ENCODE measurements at regions not wholly inside any gene's neighbourhood (a gene's known extent, or its start where the extent isn't known, plus 50 kb on each side); places are given as distances from the start of the nearest gene placed in this dataset.

DNA sequence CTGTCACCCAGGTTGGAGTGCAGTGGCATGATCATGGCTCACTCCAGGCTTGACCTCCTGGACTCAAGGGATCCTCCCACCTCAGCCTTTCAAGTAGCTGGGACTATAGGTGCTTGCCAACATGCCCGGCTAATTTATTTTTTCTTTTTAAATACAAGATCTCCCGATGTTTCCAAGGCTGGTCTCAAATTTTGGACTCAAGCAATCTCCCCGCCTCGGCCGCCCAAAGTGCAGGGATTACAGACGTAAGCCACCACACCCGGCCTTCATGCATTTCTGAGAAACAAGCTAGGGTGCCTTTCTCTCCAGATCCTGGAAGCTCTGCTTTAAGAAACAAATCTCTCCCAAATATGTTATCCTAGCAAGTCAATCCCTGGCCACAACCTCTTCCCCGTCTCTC is 234.1 kb downstream of the FBXO15 start:
- DNase-seq, result no peak

DNA sequence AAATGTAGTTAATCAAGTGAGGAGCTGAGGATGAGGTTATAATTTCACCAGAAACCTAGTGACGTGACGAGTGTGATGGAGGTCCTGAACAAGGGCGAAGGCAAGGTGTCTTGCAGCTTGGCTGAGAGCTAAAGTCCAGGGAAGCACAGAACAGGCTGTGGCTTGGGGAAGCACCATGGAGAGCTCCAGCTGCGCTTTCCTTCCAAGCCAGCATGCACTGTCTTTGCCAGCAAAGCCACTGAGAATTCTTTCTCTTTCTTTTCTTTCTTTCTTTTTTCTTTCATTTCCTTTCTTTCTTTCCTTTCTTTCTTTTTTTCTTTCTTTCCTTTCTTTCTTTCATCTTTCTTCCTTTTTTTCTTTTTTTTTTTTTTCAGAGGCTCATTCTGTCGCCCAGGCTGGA is 239.3 kb downstream of the FBXO15 start:
- no peak for DNase-seq

DNA sequence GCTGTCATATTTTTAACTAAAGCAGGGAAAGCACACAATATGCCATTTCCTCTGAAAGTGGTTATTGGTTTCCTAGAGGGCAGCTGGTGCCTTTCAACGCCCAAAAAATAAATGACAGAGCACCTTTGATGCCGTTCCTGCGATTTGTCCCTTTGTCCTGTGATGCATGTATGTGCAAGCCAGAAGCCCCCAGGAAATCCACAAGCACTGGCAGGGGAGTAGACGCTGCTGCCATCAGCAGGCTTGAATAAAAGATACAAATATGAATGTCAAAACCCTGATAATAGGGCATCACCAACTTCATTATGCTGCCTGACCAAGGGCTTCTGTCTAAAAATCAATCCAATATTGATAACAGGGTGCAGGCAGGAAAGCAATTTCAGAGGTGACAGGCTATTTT is 246.1 kb downstream of the FBXO15 start:
- DNase-seq, result no peak

DNA sequence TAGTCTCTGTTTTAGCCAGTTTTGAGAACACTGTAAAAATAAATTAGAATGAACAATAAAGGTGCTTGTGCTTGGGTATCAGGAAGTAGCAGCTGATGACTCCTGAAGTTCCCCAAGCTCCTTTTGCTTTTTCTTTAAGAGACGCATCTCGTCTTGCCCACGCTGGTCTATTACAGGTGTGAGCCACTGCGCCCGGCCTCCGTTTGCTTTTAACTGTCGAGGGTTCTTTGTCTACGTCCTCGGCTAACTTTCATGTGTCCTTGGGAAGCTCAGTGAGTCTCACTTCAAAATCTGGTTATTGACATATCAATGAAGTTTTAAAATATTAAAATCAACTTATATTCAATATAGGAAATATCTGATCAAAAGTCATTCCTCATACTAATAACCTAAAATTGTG is 246.5 kb downstream of the FBXO15 start:
- no peak for DNase-seq

DNA sequence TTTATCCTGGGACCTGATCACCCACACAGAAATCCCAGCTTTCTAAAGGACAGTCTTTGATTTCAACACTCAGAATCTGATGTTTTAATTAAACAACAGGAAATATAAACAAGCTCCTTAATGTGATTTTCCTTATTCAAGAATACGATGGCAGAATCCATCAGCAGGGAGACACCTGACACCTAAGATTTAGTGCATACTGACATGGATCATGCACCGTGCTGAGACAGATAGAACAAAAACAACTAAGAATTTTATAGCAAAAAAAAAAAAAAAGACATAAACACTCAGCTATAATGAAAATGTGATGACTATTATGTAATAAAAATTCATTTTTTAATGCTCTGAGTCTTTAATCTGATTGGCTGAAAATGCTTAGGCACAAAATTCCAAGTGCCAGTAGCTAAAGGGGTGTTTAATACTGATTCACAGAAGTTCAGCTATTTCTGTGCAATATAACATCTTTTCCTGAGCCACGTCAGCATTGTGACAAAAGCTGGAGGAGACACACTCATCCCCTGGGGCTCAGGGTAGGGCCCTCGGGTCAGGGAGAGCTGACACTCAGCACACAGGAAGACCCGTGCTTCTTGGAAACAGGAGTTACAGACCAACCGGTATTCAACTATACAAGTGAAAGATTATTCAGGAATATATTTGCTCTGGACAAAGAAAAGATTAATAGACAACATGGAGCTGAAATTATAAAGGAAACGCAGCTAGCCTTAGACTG is 247.4 kb downstream of the FBXO15 start:
- no peak for DNase-seq

DNA sequence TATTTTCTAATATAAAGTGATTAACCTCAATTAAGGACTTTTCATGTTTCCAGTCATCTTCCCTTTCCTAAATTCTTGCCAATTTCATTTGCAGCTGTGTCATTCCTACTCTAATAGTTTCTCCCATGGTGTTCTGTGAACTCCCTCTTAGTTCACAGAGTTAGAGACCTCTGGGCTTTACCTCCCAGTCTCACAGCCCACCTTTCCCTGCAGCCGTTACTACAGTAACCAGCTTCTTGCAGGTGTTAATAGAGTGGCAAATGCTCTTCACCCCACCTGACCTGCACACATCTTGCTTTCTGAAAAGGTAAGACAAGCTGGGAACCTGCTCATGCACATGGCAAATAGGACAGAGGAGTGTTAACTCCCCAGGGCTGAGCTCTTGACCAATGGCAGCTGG is 250.1 kb downstream of the FBXO15 start:
- DNase-seq, result no peak

DNA sequence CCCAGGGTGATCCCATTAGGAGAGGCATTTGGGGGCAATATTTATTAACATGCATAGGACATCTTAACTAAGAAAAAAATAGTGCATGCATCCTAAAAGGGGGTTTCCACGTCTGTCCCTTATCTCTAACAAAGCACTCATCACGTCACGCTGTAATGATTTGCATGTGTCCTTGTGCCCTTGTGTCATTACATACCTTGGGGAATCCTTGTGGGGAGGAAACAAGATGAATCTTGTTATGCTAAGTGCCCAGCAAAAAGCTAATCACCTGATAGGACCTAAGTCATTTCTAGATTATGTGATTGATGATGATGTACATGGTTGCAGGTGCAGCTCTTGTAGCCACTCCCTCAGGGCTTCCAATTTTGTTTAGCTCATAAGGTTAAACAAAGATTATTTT is 250.9 kb downstream of the FBXO15 start:
- DNase-seq, result no peak

DNA sequence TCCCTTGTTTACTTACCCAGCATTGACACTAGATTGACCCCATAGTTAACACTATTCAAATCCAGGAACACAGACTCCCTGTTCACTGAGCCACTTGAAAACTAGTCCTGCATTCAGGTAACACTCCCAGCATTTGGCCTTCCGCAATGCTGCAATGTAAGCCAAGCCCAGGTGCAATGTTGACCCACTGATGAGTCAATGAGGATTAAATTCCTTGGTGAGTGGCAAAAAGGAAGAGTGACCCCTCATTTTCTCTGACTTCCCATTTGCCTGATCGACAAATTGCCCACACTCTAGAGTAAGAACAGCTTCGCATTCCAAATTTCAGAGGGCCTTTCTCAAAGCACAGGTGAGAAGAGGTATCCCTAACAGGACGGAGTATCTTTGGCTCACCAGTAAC is 251.9 kb downstream of the FBXO15 start:
- no peak for DNase-seq

DNA sequence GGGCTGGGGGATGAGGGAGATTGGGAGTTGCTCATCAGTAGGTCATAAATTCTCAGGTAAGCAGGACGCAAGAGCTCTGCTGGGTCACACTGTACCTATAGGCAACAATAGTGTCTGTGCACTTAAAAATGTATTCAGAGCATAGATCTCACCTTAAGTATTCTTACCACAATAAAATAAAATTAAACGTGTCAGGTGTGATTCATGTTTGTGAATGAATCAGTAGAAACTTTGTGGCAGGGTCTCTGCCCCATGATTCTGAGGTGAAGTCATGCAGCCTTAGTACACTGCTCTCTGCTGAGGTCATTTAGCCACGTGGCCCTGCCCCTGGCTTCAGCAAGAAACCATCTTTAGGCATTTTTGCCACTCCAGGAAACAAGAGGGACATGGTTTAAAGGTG is 253.8 kb downstream of the FBXO15 start:
- no peak for DNase-seq

DNA sequence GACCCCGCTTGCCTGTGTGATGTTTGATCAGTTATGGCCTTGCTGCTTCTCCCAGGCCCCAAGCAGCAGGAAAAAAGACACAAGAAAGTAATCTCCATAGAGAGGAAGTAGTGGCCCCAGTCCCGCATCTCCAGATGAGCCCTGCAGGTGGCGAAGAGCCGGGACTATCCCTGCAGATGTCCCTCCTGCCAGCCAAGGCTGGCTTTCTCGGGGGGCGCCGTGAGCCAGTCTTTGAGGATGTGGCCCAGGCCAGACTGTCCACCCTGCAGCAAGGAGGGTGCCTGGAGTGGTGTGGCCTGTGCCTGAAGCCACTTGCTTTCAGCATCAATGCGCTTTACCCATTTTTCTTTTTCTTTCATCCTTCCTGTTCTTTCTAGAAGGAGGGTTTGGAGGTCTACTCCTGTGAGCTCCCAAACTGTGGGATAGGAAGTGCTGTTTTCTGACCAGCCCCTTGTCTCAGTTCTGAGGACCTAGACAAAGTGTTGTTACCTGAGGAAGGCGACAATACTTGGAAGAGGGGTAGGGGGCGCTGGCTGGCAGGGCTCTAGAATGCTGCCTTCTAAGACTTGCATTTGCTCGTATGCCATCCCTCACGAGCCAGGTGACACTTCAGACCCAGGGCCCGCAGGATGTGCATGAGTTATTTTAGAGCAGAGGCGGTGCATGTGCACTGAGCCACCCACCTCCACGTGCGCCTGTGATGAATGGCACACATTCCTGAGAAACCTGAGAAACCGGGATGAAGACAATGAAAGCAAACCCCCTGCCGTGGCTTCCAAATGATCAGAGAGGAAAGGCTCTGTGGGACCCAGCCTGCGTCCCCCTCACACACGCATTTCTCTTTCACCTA is 255.8 kb downstream of the FBXO15 start:
- DNase-seq, result no peak

DNA sequence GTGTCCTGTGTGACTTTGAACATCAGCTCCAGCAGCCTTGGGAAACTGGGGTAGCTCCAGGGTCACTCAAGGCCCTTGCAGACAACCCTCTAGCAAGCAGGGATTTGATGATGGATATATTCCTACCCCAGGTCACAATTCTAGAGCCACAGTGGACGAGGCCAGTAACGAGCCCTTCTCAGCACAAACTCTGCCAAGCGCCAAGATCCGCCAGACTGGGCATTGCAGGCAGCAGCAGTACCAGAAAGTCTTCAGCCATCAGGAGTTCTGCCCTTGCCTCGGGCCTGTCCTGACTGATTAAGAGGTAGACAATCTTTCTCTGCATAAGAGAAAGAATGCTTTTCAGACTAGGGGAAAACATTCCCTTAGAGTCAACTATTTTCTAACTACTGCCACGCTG is 259.1 kb downstream of the FBXO15 start:
- DNase-seq, result no peak

DNA sequence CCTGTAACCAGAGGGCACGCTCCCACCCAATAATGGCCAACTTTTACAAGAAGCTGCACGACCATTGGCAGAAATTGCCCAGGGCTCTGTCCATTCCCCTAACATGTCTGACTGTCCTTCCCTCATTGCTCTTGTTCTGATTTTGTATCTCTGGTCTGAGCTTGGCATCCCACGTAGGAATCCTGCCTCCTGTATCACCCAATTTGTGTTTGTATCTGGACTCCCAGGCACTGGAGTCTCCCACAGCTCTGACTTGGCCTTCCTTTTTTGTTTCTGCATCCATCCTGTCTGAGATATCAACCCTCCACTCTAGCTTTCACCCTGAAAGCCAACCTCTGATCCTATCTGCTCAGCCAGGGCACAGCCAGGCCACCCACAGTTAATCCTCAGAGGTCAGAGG is 259.8 kb downstream of the FBXO15 start:
- no peak for DNase-seq

DNA sequence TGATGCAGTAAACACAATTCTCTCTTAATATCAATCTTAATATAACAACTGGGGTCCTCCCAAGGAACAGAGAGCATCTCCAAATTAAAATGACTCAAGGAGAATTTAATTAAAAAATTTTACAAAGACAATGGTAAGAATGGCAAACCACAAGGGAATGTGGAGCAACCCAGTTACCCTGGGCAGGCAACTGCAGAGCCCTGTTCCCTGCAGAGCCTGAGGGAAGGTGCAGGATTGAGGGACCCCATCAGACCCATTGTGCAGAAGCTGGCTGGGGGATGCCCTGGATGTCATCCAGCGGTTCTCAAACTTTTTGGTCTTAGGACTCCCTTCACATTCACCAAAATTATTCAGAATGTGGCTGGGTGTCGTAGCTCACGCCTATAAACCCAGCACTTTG is 262.8 kb downstream of the FBXO15 start:
- DNase-seq, result no peak

DNA sequence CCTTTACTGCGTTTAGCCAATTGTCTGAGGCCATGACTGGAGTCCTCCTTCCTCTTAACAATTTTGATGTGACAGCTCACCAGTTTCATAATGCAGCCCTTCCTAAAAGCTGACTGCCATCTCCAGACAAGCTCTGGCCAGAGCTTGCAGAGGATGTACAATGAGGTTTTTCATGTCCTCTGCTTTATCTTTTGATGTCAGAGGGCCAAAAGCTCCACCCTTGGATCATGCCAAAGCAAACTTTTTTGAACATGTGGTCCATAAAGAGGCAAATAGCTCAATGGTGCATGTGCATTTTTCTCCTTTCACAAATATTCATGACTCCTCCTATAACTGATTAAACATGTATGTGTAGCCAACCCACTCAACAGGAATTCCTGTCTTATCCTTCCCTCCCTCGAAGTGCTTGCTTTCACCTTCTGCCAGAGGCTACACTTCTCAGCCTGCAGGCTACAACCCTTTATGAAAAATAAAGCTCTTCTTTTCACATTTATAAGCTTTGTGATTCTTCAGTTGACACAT is 266.2 kb downstream of the FBXO15 start:
- DNase-seq, result no peak

DNA sequence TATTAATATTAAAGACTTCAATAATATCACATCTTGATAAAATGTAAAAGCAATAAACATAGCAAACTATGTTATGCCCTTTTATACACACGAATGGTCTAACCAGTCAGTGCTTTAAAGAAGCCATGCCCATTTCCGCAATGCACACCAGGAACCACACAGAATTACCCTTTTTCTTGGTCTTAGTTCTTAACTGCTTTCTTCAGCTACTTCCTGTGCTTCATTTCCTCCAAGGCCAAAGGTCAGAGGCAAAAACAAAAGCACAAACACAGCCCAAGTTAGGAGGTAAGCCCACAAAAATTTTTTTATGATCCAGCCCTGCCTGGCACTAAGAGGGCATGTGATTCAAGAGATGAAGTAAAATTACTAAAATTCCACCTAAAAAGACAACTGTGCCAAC is 267.2 kb downstream of the FBXO15 start:
- no peak for DNase-seq

DNA sequence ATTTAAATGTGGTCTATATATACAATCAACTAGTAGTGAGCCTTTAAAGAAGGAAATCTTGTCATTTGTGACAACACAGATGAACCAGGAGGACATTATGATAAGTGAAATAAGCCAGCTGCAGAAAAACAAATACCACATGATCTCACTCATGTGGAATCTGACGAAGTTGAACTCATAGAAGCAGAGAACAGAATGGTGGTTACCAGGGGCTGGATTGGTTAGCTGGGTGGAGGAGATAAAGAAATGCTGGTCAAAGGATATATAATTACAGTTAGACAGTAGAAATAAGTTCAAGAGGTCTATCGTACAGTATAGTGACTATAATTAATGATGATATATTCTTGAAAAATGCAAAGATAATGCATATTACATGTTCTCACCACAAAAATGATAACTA is 267.9 kb downstream of the FBXO15 start:
- DNase-seq, result no peak

DNA sequence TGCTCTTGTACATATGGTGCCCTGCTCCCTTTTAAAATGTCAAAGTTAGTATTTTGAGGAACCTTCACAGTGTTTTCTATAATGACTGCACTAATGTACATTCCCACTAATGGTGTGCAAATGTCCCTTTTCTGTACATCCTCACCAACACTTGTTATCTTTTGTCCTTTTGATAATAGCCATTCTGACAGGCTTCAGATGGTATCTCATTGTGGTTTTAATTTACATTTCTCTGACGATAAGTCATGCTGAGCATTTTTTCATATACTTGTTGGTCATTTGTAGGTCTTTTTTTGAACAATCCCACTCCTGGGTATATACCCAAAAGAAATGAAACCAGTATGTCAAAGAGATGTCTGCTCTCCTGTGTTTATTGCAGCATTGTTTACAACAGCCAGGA is 268.3 kb downstream of the FBXO15 start:
- no peak for DNase-seq

DNA sequence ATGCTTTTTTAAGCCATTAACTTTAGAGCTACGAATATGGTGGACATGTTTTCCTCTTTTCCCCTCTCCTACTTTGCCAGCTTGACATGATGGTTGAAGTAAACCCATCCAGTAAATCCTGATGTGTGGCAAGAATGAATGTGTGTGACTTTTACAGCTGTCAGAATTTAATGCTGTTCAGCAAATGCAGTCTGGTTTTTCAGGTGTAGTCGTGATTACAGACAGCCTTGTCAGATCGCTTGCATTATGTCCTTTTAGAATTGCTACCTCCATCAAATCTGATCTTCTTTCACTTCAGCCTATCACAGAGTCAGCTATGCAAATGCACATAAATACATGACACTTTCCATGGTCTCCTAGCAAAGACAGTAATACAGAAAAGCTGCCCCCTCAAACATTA is 278.5 kb downstream of the FBXO15 start:
- DNase-seq, result no peak

DNA sequence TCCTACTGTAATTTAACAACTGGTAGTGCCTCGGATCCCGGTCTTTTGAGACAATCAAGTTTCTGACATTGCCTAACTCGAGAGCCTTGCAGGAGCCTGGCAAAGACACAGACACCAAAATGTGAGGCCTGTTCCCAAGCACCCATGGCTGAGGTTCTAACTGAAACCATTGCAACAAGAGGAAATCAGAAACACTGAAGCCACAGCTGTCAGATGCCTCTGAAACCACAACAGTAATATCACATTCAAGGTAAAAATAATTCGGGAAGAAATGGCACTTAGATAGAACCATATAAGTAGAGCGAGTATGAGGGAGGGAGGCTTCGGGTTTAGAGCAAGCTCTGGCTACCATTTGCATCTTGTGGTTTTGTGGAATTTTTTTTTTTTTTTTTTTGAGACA is 285.9 kb downstream of the FBXO15 start:
- no peak for DNase-seq

DNA sequence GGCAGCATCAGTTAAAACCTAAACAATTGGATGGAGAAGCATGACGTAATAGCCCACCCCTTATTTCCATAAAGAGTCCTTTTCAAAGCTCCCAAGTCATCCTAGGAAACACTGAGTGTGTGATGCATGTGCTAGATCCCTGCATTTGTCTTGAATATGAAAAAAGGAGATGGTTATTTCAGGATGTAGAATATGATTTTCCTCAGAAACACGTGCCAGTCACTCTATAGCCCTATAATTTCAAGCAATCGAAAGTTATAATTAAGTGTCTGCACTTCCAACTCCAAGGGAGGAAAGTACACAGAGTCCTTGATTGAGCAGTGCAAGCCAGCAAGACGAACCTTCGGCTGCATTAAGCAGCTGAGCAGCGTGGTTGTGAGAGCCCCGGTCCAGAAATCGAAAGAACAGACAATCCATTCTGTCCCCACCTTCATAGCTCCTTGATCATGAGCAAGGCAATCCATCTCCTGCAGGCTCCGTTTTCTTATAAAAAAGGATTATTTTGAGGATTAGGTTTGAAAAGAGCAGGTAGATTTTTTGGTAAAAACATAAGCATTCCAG is 287.7 kb downstream of the FBXO15 start:
- no peak for DNase-seq

DNA sequence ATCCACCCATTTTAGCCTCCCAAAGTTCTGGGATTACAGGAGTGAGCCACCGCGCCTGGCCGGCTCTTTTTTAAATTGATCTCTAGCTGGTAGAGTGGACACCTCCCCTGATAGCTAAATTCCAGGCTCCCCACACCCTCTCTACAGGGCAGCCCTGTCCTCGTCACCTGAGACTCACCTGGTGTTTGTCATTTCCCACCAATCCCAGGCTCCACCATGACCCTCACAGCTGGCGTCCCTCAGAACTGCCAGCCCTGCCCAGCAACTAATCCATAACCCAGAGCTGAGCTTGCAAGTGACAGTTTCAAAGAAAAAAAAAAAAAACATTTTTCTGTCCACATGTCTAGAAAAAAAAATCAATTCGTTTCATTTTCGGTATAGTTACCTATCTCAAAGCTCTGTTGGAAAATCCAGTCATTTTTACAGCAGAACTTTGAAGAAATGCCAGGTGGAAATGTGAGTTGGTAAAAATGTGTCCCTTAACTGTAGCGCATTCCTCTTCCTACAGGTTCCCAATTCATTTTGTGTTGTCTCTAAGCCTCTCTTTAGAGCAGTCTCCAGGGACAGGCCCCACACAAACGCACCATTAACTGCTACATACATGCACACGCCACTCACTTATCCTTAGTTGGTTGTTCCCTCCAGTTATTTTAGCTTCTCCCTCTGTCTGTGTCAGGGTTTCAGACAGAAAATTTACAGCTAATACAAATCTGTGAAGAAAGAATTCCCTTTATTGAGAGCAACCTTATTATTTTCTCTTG is 294.7 kb downstream of the FBXO15 start:
- DNase-seq, result no peak

DNA sequence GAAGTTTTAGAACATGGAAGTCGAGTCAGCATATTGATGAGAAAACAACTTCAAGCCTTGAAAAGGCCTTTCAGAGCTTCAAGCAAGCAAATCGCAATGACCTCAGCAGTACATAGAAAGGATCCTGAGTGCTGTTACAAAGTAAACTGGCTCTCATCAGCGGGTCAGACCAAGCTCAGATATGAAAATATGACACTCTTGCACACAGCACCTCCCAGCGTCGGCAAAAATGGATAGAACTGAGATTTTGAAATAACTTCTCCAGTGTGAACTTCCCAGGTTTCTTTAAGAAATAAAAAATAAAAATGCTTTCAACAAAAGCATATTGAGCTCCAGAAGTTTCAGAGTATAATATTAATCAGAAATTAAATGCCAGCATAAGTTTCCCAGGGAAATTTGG is 296.9 kb downstream of the FBXO15 start:
- DNase-seq, result no peak

DNA sequence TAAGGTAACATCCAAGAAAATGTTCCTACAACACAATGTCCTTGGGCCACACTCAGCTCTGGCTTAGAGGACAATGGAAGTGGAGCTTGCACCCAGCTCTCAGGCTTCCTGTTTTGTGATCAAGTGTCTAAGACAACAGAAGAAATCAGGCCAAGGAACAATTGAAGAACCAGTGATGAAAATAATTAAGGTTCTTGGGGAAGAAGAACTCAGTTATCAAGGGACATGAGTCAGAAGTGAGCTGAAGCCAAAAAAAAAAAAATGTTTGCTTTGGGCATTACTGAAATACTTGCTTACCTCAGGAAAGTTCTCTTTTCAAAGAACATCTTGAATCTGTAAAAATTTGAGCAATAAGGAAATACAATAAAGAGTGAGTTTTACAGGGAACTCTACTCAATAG is 299.0 kb downstream of the FBXO15 start:
- no peak for DNase-seq
